ENCODE measurements at regions not wholly inside any gene's neighbourhood (a gene's known extent, or its start where the extent isn't known, plus 50 kb on each side); places are given as distances from the start of the nearest gene placed in this dataset.

DNA sequence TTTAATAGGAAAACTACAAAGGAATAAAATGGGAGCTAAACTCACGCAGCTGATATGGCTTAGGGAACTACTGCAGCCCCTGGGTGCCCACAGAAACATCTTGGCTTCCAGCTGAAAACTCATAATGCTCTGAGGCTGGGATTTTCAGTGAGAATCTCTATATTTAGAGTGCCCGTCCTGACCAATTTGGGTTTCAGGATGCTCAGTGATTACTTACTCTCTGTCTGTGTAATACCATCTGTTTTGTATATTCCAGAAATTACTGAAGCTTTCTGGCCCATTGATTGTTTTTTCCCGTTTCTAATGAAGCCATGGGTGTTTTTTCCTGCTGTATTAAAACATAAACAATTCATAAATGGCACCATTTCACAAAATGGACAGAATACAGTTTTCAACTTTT, 50.6 kb upstream of the ZNF385D start:
- no peak for DNase-seq

DNA sequence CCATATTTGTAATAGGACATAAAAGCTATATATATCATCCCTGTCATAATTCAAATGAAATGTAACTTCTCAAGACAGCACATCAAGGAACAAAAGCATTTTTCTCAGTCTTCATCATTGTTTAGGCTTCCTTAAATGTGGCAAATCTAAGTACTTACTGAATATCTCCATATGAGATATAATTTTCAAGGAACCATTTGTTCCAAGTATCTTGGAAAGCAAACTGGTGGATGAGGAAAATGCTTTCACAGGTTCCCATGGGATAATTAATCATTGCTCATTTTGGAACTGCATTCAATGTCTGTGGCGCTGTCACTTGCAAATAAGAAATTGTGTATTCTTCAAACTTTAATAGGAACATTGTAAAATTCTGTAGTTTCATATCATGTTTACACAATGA, 52.6 kb upstream of the ZNF385D start:
- no peak for DNase-seq

DNA sequence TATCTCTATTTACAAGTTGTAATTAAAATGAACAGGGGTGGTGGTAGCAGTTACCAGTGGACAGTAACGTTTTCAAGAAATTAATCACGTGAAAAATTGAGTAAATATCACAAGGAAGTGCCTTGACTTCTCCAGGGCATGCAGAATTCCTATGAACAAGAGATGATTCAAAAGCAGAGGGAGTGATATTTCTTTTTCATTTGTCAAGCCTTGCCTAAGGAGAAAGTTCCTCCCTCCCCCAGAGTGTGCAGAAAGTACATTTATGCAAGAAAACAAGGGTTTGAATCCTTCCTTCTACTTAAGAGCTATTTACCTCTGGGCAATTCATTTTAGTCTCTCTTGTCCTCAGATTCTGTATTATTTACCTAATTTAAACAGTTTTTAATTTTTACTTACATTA, 53.3 kb upstream of the ZNF385D start:
- DNase-seq, result no peak

- DNase-seq, result no peak
Measured at GRCh38 chr3:21806733-21807132, 55.7 kb upstream of the ZNF385D start.

GRCh38 chr3:21825684-21826083, 74.7 kb upstream of the ZNF385D start:
- no peak for DNase-seq

DNA sequence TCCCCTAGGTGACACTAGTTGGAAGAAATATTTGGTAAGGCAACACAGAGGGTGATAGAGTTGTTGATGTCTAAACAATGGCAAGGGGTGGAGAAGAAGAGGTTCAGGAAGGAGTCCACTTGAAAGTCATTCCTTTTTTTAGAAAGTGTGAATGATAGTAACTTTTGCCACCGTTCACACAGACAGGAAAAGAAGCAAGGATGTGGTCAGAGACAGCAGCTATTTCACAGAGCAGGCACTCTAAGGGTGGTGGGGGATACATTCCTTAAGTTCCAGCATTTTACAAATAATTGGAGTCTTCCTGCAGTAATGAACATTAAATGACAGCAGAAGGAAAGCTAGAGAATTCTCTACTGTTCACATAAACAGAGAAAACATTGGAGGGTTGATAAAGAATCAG, 75.4 kb upstream of the ZNF385D start:
- DNase-seq, result no peak

DNA sequence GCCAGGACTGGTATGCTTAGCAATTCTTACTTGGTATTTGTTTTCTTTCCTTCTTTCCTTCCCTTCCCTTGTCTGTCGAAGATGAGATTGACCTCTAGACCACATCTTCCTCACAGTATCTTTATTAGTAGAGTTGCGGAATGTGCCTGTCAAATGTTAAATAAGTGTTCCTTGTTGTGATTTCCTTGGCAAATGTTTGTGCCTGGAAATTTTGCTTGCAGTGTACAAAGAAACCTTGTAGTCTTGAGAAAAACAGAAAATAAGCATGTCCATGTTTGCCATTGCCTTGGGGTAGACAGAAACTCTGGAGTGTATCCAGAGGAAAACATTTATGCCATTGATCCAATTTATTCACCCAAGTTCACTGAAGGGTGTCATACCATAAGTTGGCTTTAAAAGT, 79.5 kb upstream of the ZNF385D start:
- DNase-seq, result no peak

DNA sequence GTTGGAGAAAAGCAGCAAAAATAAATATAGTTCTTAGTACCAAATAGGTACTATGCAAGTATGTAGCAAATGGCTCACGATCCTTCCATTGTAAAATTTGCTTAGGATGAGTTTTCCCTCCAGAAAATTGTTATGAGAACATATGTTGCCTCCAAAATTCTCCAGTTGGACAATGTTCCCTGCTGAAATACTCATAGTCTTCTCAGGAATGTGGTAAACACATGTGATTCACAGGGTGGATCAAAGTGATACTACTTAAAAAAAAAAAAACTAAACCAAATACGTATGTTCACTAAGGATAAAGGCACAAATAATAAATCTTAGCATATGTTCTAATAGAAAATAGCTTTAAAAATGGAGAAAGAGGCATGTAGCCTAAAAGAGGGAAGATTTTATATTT, 84.3 kb upstream of the ZNF385D start:
- no peak for DNase-seq

DNA sequence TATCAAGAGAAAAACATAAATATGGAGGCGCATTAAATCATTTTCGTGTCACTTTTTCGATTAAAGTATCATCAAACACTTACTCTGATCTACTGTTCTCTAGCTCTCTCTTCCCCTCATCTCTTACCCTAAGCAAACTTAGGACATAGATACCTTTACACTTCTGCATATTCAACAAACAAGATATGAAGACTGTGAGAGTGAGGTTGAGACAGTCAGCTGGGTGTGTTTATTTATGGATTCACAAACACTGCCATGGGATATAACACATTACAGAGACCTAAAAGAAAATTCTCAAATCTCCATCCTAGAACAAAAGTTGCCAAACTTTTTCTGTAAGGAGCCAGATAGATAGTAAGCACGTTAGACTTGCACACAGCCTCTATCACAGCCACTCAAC, 85.2 kb upstream of the ZNF385D start:
- no peak for DNase-seq

GRCh38 chr3:21839176-21839575, 88.2 kb upstream of the ZNF385D start:
- no peak for DNase-seq

DNA sequence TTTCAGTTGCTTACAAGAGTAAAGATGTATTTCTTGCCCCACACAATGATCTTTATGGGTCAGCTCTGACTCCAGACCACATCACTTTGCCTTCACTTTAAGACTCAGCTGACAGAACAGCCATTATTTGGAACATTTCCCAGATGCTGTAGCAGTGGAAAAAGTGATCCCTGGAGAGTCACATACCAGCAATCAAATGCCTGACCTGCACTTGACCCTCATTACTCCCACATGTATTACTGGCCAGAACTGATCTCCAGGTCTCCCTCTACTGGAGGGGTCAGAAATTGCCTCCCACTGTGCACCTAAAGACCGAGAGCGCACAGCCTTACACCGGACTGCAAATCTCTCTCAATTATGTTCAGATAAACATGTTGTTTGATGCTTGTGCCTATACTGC, 88.6 kb upstream of the ZNF385D start:
- no peak for DNase-seq

DNA sequence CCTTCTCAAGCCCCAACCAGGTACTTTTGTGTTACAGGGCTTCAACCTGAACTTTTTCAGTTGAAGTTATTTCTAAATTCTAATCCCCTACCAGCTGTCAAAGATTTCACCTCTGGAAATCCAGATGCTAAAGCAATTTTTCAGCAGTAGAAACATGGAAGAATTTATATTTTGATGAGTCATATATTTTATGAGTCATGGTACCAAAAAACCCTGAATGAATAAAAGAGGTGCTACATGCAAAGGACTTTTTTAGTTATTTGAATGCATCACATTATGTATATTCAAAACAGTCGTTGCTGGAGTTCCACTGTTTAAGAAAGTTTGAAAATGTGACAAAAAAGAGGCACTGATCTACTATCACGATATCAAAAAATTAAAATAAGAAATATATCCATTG, 96.0 kb upstream of the ZNF385D start:
- DNase-seq, result no peak

DNA sequence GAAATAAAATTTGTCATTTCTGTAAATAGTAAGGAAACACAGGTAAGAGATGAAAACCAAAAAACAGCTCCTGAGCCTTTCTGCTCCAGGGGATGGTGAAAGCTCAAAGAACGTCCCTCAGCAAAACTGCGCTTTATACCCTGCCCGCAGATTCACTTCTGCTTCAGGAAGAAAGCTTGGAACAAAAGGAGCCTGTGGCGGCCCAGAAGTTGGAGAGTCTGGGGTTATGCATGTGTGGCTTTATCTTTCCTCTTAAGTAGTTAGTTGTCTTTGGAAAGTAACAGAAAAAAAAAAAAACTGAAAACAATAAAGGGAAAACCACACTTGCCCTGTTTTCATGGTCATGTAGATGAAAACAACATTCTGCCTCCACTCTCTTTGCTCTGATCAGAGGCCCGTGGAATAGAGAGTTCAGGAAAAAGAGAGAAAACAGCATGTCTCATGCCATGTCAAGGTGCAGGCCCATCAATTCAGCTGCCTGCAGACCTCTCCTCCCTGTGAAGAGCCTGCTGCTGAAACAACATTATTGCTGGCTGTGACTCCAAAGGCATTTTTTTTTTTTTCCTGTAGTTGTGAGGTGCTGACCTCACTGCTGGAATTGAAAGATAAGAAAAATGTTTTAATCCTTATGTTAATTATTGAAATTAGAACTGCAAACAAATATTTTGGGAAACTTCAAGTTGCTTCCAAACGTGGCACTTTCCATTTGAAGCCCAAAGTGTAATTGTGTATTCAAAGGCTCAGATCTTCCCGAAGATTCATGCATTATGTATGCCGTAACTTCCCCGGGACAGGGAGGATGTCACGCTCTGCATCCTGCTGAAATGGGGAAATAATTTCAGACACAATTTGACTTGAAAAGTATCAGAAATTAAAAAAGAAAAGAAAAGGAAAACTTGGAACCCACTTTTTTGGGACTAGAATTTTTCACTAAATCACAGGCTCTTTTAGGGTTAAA, 108.4 kb upstream of the ZNF385D start:
- DNase-seq, result no peak

GRCh38 chr3:21860082-21860475, 109.1 kb upstream of the ZNF385D start:
- DNase-seq, result no peak

GRCh38 chr3:21860657-21861056, 109.6 kb upstream of the ZNF385D start:
- DNase-seq, result no peak

GRCh38 chr3:21876782-21877181, 125.8 kb upstream of the ZNF385D start:
- no peak for DNase-seq

DNA sequence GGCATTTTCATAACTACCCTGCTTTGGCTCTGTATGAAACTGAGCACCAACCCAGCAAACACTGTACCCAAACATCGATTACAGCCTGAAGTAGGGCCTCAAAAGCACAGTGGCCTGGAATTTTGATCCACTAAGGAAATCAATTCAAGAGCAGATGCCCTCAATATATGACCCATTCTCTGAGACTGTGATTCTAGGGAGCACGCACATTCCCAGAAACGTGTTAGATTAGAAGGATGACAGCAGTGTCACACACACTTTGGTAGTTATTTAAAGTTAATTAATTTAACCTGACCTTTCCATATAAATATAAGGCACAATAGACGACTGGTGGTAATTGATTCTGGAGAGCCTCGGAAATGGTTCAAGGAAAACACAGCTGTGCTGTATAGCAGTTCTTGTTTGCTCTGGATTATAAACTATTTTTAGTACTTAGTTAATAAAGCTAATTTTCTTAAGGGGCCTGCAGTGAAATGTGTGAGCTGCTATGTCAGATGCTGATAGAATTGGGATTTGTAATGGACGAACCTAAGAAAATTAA, 126.3 kb upstream of the ZNF385D start:
- no peak for DNase-seq

GRCh38 chr3:21879184-21879886, 128.3 kb upstream of the ZNF385D start:
- DNase-seq, result no peak

DNA sequence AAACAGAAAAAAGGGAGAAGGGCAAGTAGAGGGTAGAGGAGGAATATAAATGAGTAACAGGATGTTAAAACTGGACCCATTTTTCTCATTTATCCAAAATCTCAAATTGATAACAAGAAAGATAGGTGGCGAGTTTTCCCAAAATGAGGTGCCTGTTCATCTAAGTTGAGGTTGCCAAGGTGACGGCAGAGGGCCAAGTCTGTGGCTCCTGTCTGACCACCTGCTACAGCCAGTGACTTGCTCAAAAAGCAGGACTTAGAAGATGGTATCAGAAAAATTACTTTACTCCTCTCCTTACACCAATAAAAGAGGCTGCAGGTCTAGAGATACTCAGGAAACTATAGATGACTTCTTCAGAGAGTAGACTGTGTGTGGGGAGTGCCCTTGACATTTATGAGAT, 137.6 kb upstream of the ZNF385D start:
- DNase-seq, result no peak

- DNase-seq, result no peak
Measured at GRCh38 chr3:21889166-21889565, 138.2 kb upstream of the ZNF385D start.

GRCh38 chr3:21892104-21892503, 141.1 kb upstream of the ZNF385D start:
- no peak for DNase-seq

DNA sequence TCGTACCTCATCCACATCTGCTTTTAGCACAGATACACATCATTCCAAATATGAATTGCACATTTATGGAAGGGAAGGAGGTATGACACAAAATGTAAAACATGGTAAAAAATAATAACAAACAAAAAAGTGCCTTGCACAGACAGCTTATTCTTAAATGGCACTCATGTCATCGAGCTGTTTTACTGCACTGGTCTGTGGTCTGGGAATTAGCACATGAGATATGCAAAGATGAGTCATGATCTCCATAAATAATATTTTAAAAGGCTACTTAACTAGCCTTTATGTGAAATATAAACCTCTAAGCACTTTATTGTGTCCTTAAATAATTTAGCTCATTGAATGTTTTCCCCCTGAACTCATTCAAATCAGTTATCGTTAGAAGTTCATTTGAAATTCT, 142.2 kb upstream of the ZNF385D start:
- DNase-seq, result no peak

- no peak for DNase-seq
Measured at GRCh38 chr3:21894459-21895340, 143.7 kb upstream of the ZNF385D start.
